ENCODE measurements at regions not wholly inside any gene's neighbourhood (a gene's known extent, or its start where the extent isn't known, plus 50 kb on each side); places are given as distances from the start of the nearest gene placed in this dataset.

DNA sequence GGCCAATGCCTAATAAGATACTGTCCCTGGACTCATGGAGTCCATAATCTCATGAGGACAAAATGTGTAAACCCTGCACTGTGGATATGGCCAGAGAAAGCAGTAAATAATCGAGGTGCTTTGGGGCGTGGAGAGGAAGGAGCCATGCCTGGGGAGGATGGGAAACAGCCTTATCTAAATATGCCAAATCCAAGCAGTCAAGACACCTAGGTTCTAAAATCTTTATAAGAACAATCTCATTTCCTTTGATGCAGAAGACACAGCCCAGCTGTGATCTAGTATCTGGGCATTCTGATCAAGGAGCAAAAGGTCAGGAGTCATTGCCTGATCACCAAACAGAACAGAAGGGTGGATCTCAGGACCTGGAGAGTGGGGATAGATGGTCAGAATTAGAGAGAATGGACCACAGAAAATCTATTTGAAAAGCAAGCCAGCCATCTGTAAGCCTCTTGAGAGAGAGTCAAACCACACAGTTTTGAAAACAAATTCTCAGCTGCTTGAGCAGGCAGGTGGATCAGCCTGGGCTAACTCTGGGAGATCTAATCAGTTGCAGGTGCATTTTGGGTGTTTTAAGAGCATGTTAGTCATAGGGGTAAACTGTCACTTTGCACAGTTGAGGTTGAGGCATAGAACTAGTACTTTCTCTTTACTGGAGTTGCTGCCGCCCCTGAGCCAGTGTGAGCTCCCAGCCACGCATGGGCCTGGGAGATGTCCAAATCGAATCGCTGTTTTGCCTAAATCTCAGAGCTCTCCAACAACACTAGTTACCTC is 130.8 kb upstream of the TNFAIP3 start (continued):
- TF ChIP-seq, protein P1, sequence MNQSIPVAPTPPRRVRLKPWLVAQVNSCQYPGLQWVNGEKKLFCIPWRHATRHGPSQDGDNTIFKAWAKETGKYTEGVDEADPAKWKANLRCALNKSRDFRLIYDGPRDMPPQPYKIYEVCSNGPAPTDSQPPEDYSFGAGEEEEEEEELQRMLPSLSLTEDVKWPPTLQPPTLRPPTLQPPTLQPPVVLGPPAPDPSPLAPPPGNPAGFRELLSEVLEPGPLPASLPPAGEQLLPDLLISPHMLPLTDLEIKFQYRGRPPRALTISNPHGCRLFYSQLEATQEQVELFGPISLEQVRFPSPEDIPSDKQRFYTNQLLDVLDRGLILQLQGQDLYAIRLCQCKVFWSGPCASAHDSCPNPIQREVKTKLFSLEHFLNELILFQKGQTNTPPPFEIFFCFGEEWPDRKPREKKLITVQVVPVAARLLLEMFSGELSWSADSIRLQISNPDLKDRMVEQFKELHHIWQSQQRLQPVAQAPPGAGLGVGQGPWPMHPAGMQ (IDR thresholded peaks at IDR 0.05; ENCODE audit: borderline replicate concordance), result no peak
- 0 out of 2 replicates have a peak, but pooled peaks have one; percentile 35 for TF ChIP-seq ZBED1 (IDR thresholded peaks at IDR 0.05; ENCODE audit: borderline replicate concordance)
- no peak for TF ChIP-seq CEBPB (IDR thresholded peaks at IDR 0.05; ENCODE audit: borderline replicate concordance in 1 of 2, low read depth in 2 of 2, low read length in 2 of 2)
- TF ChIP-seq TCF12 (IDR thresholded peaks at IDR 0.05; ENCODE audit: low read depth, low read length), result peak; percentile 88
- no peak for TF ChIP-seq FOXK2 (IDR thresholded peaks at IDR 0.05)
- TF ChIP-seq CBFB (IDR thresholded peaks at IDR 0.05; ENCODE audit: low read depth), result 0 out of 2 replicates have a peak, but pooled peaks have one; percentile 18
- TF ChIP-seq POLR2A (IDR thresholded peaks at IDR 0.05; ENCODE audit: low read depth, low read length), result peak; percentile 35; the same call in 1 of the 2 replicates
- TF ChIP-seq BCL11A (IDR thresholded peaks at IDR 0.05; ENCODE audit: low read depth, low read length), result no peak
- peak; percentile 27; the same call in 1 of the 2 replicates for TF ChIP-seq CREM (IDR thresholded peaks at IDR 0.05; ENCODE audit: low read depth)
- TF ChIP-seq SUPT20H (IDR thresholded peaks at IDR 0.05; ENCODE audit: borderline replicate concordance, control insufficient read depth, low read depth, low read length), result no peak
- TF ChIP-seq RUNX3 (IDR thresholded peaks at IDR 0.05; ENCODE audit: low read length), result peak; percentile 62
- no peak for TF ChIP-seq NFYB (IDR thresholded peaks at IDR 0.05; ENCODE audit: insufficient read depth, low read depth, low read length)
- TF ChIP-seq CHD1 (IDR thresholded peaks at IDR 0.05; ENCODE audit: low read depth, low read length), result no peak
- peak; percentile 35; the same call in 1 of the 2 replicates for TF ChIP-seq IKZF1 (conservative IDR thresholded peaks at IDR 0.05)
- no peak for TF ChIP-seq EGR1 (IDR thresholded peaks at IDR 0.05; ENCODE audit: borderline replicate concordance in 1 of 2, low read depth in 2 of 2, low read length in 2 of 2)
- TF ChIP-seq MYC (IDR thresholded peaks at IDR 0.05; ENCODE audit: insufficient read depth, insufficient read length, insufficient replicate concordance, low read length, severe bottlenecking), result no peak
- TF ChIP-seq EED (IDR thresholded peaks at IDR 0.05; ENCODE audit: low read depth), result peak; percentile 40; the same call in 1 of the 2 replicates
- no peak for TF ChIP-seq SMAD5 (IDR thresholded peaks at IDR 0.05; ENCODE audit: low read depth)
- TF ChIP-seq ZNF384 (IDR thresholded peaks at IDR 0.05; ENCODE audit: borderline replicate concordance, low read depth, low read length), result no peak
- TF ChIP-seq IKZF2 (IDR thresholded peaks at IDR 0.05), result no peak; a peak in 1 of 4 replicates
